ENCODE measurements at regions not wholly inside any gene's neighbourhood (a gene's known extent, or its start where the extent isn't known, plus 50 kb on each side); places are given as distances from the start of the nearest gene placed in this dataset.

DNA sequence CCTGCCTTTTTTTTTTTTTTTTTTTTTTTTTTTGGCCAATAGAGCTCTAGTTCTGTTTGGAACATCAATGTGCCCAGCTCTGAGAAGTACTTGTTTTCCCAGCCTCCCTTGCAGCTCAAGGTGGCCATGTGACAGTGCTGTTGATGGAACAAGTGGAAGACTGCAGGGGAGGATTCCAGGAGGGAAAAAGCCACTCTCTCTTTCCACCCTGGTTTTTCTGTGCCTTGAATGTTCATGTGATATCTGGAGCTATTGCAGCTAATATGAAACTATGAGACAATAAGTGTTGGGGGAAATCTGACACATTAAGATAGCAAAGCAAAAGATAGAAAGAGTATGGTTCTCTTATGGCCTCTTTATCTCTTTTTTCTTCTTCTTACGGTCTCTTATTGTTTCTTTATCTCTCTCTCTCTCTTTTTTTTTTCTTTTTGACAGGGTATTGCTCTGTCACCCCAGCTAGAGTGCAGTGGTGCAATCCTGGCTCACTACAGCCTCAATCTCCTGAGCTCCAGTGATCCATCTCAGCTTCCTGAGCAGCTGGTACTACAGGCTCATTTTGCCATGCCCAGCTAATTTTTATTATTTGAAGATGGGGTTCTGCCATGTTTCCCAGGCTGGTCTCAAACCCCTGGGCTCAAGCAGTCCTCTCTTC is 192.0 kb upstream of the LNX1 start:
- H3K4me3 ChIP-seq (ENCODE audit: low read depth, low read length) = no peak overlapping the region
- TF ChIP-seq, protein P1, sequence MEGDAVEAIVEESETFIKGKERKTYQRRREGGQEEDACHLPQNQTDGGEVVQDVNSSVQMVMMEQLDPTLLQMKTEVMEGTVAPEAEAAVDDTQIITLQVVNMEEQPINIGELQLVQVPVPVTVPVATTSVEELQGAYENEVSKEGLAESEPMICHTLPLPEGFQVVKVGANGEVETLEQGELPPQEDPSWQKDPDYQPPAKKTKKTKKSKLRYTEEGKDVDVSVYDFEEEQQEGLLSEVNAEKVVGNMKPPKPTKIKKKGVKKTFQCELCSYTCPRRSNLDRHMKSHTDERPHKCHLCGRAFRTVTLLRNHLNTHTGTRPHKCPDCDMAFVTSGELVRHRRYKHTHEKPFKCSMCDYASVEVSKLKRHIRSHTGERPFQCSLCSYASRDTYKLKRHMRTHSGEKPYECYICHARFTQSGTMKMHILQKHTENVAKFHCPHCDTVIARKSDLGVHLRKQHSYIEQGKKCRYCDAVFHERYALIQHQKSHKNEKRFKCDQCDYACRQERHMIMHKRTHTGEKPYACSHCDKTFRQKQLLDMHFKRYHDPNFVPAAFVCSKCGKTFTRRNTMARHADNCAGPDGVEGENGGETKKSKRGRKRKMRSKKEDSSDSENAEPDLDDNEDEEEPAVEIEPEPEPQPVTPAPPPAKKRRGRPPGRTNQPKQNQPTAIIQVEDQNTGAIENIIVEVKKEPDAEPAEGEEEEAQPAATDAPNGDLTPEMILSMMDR (IDR thresholded peaks at IDR 0.05; ENCODE audit: insufficient read depth, low read length) = no peak
- DNase-seq (ENCODE audit: low read depth) = peak; percentile 27

DNA sequence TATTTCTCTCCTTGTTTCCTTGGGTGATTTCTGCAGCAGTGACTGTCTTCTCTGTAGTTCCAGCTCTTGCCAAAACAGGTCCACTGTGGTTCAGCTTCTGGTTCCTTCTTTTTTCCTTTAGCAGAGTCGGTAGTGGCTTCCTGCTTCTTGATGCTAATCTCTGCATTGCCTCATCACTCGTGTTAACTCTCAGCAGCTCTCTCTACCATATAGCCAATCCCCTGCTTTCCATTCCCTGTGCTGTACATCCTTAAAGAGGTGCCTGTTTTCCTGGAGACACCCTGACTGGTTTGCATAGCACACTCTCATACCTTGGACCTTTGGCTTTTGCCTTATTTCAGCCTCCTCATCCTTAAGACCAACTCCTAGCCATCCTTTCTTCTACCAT is 191.2 kb upstream of the LNX1 start:
- TF ChIP-seq, protein P1 (IDR thresholded peaks at IDR 0.05; ENCODE audit: insufficient read depth, low read length) = no peak
- DNase-seq (ENCODE audit: low read depth) = no peak
- H3K4me3 ChIP-seq (ENCODE audit: low read depth, low read length) = no peak overlapping the region

DNA sequence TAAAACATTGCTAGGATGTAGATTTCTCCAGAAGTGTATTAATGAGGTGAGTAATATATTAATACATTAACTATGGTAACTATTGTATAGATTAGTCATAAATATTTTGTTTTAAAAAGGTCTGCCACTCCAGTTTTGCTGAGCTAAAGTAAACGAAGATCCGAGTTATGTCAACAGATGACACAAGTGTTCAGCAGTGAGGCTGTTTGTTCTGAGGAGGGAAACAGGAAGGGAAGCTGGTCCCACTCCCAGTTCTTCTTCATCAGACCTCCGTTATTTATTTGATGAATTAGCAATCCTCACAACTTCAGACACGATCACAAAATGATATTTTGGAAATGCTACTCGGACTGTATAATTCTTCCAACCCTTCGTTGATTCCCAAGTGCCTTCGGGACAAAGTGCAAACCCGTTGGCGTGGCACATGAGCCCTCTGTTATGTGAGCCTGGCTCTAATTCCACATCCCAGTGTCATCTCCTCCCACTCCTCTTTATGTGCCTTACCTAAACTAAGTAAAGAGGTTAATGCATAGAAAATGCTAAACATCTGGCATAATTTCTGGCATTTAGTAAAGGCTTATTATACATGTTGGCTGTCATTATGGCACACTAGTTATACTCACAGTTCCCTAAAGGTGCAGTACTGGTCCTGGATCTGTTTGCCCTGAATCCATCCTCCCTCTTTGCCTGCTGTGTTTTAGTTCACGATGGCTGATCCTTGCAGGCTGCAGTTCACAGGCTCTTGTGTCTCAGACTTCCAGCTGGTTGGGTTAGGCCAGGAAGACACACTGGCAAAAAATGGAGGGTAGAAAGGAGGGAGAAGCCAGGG is 190.6 kb upstream of the LNX1 start:
- TF ChIP-seq, protein P1 (IDR thresholded peaks at IDR 0.05; ENCODE audit: insufficient read depth, low read length) = no peak
- H3K4me3 ChIP-seq (ENCODE audit: low read depth, low read length) = no peak overlapping the region
- no peak for DNase-seq (ENCODE audit: low read depth)

DNA sequence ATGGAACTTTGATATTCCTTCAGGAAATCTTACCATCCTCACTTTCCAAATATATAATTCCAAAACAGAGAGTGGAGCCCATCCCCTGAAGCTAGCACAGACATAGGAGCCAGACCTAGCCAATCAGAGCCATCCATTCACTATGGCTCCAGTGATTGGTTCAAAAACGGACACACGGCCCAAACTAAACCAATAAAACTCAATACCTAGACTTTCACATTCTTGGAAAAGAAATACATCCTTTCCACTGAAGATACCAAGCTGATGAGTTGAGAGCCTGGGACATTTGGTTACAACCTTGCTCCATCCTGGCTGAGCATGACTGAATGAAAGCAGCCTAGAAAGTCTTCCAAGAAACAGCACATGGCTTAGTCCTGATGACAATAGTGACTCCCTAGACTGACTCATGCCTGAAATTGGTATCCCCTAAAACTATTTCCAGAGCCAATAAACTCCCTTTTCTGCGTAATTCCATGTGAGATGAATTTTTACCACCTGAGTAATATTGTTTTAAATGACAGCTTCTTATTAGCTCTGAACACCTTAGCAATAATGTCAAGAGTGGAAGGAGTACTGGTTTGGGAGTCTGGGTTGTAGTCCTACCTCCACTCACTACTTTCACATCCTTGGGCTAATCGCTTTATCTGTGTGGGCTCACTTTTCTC is 189.6 kb upstream of the LNX1 start:
- H3K4me3 ChIP-seq (ENCODE audit: low read depth, low read length) = no peak overlapping the region
- DNase-seq (ENCODE audit: low read depth) = peak; percentile 34
- TF ChIP-seq, protein P1 (IDR thresholded peaks at IDR 0.05; ENCODE audit: insufficient read depth, low read length) = no peak

DNA sequence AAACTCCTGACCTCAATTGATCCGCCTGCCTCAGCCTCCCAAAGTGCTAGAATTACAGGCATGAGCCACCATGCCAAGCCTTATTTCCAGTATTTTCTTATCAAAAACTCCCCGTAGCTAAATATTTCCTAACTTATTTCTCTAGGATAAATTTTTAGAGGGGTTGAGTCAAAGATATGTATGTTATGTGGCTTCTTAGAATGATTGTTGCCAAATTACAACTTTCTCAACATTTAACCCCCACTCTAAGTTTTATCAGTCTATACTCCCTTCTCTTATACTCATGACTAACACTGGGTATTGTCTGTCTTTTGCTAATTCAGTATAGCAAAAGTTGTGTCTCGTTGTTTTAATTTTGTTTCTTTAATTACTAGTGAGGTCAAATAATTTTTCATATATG is 187.7 kb upstream of the LNX1 start:
- DNase-seq (ENCODE audit: low read depth) = peak; percentile 57
- TF ChIP-seq, protein P1 (IDR thresholded peaks at IDR 0.05; ENCODE audit: insufficient read depth, low read length) = no peak

DNA sequence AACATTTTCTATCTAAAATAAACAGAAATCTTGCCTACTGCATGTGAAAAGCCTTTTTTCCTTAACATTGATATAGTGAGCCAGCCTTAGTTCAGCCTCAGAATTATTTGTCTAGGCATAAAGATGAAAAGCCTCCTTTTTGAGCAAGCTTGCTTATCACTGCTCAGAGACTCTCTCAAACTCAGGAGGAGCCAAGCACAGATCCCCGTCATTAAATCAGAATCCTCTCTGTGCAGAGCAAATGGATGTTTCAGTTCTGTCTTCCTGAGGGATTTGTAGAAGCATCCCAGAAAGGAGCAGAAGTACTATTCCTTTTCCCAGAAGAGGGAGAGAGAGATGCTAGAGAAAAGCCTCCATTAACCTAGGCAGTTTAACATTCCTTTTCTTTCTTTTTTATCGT is 186.9 kb upstream of the LNX1 start:
- DNase-seq (ENCODE audit: low read depth) = peak; percentile 44
- TF ChIP-seq, protein P1 (IDR thresholded peaks at IDR 0.05; ENCODE audit: insufficient read depth, low read length) = no peak
- H3K4me3 ChIP-seq (ENCODE audit: low read depth, low read length) = no peak overlapping the region

More for the DNA sequence above, 187.7 kb upstream of the LNX1 start:
- H3K4me3 ChIP-seq (ENCODE audit: low read depth, low read length) = no peak overlapping the region

All from fibroblast of the aortic adventitia (primary cell).